GM23338 (cell line): ENCODE measurements at regions not wholly inside any gene's neighbourhood (a gene's known extent, or its start where the extent isn't known, plus 50 kb on each side); places are given as distances from the start of the nearest gene placed in this dataset.
A peak's percentile ranks its signal among the peaks of the same experiment; 100 is the strongest.

ENCODE experiments used
- EZH2 ChIP-seq: fragments of 200-600 bp; sonication (generic); IDR thresholded peaks from one replicate; pipeline ENCODE4 v1.8.0; 2017; ENCODE audit warnings: antibody characterized with exemption, mild to moderate bottlenecking, low read depth; ENCODE audit not compliant: unreplicated experiment
- EZH2phosphoT487 ChIP-seq: fragments of 200-600 bp; sonication (generic); IDR thresholded peaks from one replicate; pipeline ENCODE4 v1.8.1; 2018; ENCODE audit warnings: antibody characterized with exemption; ENCODE audit not compliant: unreplicated experiment
- ZNF114 ChIP-seq: fragments of 250-450 bp; sonication (Bioruptor Pico); IDR thresholded peaks from 2 replicates; pipeline ENCODE4 v1.5.0; 2020; ENCODE audit warnings: mild to moderate bottlenecking, moderate library complexity
- TF ChIP-seq, protein P1 (sequence below), 2 experiments: fragments of 200-600 bp in 1 of 2; sonication (generic) in 1 of 2; conservative IDR thresholded peaks; 2 replicates each; pipeline versions ENCODE4 v1.5.1 to v1.6.1; 2016 to 2017; ENCODE audit warnings: antibody characterized with exemption in 2 of 2, low read depth in 2 of 2, mild to moderate bottlenecking in 2 of 2, moderate library complexity in 1 of 2
- TF ChIP-seq, protein P2 (sequence below): IDR thresholded peaks from one replicate; pipeline ENCODE4 v1.6.1; 2018; ENCODE audit warnings: antibody characterized with exemption; ENCODE audit not compliant: unreplicated experiment

DNA sequence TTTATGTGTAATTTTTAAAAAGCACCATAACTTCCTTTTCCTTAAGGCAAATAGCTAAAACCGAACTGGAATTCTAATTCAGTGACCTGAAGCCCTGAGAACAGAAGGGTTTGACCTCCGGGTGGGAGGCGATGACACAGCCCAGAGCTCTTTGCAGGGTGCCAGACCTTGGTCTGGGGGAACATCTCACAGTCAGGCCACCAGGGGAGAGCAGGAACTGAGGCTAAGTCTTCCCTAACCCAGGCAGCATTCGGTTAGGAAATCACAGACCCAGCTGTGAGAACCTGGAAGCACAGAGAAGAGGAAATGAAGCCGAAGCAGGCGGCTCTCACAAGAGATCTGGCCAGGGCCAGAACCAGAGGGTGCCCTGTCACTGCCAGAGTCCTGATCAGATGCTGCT lies 444.8 kb downstream of the TTLL7 start:
- TF ChIP-seq, protein P1, sequence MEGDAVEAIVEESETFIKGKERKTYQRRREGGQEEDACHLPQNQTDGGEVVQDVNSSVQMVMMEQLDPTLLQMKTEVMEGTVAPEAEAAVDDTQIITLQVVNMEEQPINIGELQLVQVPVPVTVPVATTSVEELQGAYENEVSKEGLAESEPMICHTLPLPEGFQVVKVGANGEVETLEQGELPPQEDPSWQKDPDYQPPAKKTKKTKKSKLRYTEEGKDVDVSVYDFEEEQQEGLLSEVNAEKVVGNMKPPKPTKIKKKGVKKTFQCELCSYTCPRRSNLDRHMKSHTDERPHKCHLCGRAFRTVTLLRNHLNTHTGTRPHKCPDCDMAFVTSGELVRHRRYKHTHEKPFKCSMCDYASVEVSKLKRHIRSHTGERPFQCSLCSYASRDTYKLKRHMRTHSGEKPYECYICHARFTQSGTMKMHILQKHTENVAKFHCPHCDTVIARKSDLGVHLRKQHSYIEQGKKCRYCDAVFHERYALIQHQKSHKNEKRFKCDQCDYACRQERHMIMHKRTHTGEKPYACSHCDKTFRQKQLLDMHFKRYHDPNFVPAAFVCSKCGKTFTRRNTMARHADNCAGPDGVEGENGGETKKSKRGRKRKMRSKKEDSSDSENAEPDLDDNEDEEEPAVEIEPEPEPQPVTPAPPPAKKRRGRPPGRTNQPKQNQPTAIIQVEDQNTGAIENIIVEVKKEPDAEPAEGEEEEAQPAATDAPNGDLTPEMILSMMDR (conservative IDR thresholded peaks at IDR 0.05; ENCODE audit: low read depth in 2 of 2), result peak; percentile 11 to 31; a peak in 2 of 4 replicates
- TF ChIP-seq EZH2phosphoT487, result no peak
- TF ChIP-seq EZH2, result no peak
- no peak for TF ChIP-seq ZNF114 (CRISPR knock-in tag)
- TF ChIP-seq, protein P2, sequence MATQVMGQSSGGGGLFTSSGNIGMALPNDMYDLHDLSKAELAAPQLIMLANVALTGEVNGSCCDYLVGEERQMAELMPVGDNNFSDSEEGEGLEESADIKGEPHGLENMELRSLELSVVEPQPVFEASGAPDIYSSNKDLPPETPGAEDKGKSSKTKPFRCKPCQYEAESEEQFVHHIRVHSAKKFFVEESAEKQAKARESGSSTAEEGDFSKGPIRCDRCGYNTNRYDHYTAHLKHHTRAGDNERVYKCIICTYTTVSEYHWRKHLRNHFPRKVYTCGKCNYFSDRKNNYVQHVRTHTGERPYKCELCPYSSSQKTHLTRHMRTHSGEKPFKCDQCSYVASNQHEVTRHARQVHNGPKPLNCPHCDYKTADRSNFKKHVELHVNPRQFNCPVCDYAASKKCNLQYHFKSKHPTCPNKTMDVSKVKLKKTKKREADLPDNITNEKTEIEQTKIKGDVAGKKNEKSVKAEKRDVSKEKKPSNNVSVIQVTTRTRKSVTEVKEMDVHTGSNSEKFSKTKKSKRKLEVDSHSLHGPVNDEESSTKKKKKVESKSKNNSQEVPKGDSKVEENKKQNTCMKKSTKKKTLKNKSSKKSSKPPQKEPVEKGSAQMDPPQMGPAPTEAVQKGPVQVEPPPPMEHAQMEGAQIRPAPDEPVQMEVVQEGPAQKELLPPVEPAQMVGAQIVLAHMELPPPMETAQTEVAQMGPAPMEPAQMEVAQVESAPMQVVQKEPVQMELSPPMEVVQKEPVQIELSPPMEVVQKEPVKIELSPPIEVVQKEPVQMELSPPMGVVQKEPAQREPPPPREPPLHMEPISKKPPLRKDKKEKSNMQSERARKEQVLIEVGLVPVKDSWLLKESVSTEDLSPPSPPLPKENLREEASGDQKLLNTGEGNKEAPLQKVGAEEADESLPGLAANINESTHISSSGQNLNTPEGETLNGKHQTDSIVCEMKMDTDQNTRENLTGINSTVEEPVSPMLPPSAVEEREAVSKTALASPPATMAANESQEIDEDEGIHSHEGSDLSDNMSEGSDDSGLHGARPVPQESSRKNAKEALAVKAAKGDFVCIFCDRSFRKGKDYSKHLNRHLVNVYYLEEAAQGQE, result no peak
